ENCODE measurements at regions not wholly inside any gene's neighbourhood (a gene's known extent, or its start where the extent isn't known, plus 50 kb on each side); places are given as distances from the start of the nearest gene placed in this dataset.
"Not testable (repeated sequence)": the region's sequence is repeated elsewhere in the genome, so short reads cannot be mapped to it uniquely, and the experiment has no call there.

GRCh38 chrX:113512700-113513395 is 672.2 kb upstream of the AMOT start:
- no peak for DNase-seq

- no peak for DNase-seq
Measured at GRCh38 chrX:113510586-113510985, 670.0 kb upstream of the AMOT start.

- no peak for DNase-seq
Measured at GRCh38 chrX:113492895-113493294, 652.3 kb upstream of the AMOT start.

GRCh38 chrX:113473418-113473817 is 632.8 kb upstream of the AMOT start:
- no peak for DNase-seq

- not testable (repeated sequence) for DNase-seq
Measured at GRCh38 chrX:113473015-113473414, 632.4 kb upstream of the AMOT start.

GRCh38 chrX:113470166-113470565 is 629.5 kb upstream of the AMOT start:
- DNase-seq = no peak

- no peak for DNase-seq
Measured at GRCh38 chrX:113457719-113458118, 617.1 kb upstream of the AMOT start.

- DNase-seq = no peak
Measured at GRCh38 chrX:113455582-113455981, 615.0 kb upstream of the AMOT start.

- DNase-seq = no peak
Measured at GRCh38 chrX:113429011-113429410, 588.4 kb upstream of the AMOT start.

GRCh38 chrX:113422323-113422722 is 581.7 kb upstream of the AMOT start:
- no peak for DNase-seq

- DNase-seq = no peak
Measured at GRCh38 chrX:113421432-113421831, 580.8 kb upstream of the AMOT start.

GRCh38 chrX:113412106-113412505 is 571.5 kb upstream of the AMOT start:
- no peak for DNase-seq

GRCh38 chrX:113408843-113409242 is 568.2 kb upstream of the AMOT start:
- no peak for DNase-seq

GRCh38 chrX:113400193-113400704 is 559.6 kb upstream of the AMOT start:
- no peak for DNase-seq

- DNase-seq = no peak
Measured at GRCh38 chrX:113399506-113400192, 559.0 kb upstream of the AMOT start.

GRCh38 chrX:113392355-113392754 is 551.7 kb upstream of the AMOT start:
- no peak for DNase-seq

- no peak for DNase-seq
Measured at GRCh38 chrX:113391875-113392274, 551.2 kb upstream of the AMOT start.

- DNase-seq = no peak
Measured at GRCh38 chrX:113390531-113390930, 549.9 kb upstream of the AMOT start.

GRCh38 chrX:113389846-113390245 is 549.2 kb upstream of the AMOT start:
- no peak for DNase-seq

GRCh38 chrX:113384628-113385027 is 544.0 kb upstream of the AMOT start:
- DNase-seq = peak; percentile 71

GRCh38 chrX:113373421-113373820 is 532.8 kb upstream of the AMOT start:
- not testable (repeated sequence) for DNase-seq

- DNase-seq = no peak
Measured at GRCh38 chrX:113370006-113370405, 529.4 kb upstream of the AMOT start.

GRCh38 chrX:113369056-113369455 is 528.4 kb upstream of the AMOT start:
- no peak for DNase-seq

Data from muscle of arm (tissue), 1 donor.